ENCODE measurements at regions not wholly inside any gene's neighbourhood (a gene's known extent, or its start where the extent isn't known, plus 50 kb on each side); places are given as distances from the start of the nearest gene placed in this dataset.
"Not testable (repeated sequence)": the region's sequence is repeated elsewhere in the genome, so short reads cannot be mapped to it uniquely, and the experiment has no call there.

DNA sequence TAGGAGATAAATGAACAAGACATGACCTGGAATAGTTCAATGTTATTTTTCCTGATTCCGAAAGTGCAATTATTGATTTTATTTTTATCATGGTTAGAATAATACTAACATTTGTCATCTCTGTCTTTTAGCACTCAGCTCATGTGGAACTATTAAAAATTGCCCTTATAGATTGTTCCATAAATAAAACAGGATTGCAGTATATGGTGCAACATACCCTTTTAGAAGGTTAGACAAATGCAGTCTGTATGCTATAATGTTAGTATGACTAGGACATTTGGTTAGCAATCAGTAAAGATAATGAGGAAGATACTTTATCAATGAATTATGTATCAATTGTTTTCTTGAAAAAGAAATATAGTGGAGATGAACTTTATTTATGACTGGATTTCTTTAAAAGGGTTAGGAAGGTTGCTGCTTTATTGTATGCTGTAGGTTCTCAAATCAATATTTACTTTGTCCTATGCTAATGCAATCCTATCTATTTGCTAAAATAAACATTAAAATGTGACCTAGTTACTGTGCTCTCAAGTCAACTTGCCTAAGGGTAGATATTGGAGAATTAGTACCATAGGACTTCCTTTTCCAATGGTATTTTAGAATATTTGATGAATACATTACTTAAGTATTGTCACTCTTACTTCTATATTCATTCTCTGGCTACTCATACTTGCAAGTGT lies 348.9 kb upstream of the ISL1 start:
- DNase-seq (ENCODE audit: low spot score): no peak

DNA sequence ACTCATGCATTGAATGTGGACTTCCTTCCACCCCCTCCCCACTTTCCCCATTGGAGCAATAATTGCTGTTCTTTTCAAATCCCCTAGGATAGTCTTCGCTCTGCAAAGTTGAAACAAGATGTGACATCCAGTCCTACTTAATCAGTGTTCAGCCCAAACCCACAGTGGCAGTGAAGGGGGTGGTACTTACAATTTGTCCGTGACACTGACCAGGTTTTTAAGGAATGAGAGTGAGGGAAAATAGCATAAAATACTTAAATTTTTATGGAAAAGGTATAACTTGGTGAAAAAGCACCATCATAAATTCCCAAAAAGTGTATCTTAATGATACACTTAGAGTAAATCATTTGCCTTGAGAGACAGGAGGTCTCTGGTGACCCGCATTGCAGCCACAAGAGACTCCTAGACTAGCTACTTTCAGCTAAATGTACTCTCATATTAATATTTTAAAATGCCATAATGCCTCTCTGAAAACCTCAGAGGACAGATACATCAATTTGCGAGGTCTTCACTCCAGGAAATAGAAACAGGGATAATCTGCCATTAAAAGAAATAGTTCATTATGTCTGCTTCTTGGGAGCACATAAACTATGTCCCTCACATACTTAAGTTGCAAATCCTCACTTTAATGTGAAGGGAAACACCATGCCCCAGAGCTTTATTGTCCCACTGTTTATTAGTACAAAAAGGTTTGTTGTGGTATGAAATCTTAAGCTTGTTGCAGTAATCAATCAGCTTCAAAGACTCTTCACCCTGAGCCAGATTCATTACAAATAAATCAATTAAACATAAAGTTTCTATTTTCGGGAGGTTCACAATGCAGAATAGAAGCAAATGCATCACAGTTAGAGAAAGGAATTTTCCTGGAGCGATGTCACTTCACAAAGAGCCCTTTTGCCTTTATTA lies 343.6 kb upstream of the ISL1 start:
- DNase-seq (ENCODE audit: low spot score): no peak

DNA sequence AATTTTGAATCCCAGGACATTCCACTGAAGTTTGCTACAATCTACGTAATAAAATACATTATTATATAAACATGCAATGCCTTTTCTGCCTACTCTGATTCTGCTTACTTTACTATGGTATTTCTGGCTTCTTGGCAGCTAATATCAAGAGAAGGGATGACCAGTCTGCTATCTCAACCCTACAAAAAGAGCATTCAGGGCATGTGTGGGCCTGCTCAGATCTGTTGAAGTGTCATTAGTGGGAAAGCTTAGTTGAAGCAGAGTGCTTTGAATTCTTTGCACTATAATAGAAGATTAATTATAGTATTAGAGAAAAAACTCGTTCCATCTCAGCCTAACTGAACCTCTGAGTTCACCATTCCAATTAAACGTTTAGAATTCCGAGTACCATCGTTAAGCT lies 339.5 kb upstream of the ISL1 start:
- no peak for DNase-seq (ENCODE audit: low spot score)

DNA sequence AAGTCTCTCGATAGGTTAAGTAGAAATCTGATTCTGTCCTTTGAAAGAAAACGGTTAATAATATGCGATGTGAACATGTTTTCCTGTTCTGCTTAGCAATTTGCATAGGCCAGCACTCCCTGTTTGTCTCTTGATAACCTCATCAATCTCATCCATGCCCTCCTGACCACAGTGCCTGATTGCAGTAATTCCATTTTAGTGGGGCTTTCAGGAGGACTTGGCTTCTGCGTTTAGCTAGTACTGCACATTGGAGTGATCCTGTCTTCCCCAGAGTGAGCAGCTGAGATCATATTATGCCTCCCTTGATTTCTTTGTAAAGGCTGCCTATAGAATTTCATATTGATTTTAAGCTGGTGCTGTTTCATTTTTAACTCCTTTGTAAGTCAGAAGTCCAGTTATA lies 335.9 kb upstream of the ISL1 start:
- no peak for DNase-seq (ENCODE audit: low spot score)

DNA sequence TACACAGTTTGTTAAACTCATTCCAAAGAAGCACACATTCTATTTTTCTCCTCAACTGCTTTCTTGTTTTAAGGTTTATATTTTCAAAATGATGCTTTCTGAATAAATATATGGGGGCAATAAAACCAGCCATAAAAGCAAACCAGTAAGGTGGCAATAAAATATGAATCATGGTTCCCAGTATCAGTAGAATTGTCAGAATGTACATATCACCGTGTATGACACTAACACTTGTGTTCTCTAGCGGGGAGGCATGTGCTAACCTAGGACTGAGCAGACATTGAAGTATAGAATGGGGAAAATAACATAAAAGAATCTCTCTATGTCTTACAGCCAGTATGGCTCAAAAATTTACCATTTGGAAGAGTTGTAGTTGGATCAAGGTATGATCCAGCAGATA lies 329.9 kb upstream of the ISL1 start:
- no peak for DNase-seq (ENCODE audit: low spot score)

DNA sequence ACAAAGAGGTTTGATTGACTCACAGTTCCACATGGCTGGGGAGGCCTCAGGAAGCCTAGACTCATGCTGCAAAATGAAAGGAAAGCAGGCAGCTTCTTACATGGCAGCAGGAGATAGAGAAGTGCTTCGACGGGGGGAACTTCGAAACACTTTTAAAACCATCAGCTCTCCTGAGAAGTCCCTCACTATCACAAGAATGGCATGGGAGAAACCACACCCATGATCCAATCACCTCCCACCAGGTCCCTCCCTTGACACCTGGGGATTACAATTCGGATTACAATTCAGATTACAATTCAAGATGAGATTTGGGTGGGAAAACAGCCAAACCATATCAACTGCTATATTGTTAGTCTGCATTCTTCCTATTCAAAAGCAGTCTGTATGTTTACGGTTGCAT lies 322.3 kb upstream of the ISL1 start:
- DNase-seq (ENCODE audit: low spot score): no peak

DNA sequence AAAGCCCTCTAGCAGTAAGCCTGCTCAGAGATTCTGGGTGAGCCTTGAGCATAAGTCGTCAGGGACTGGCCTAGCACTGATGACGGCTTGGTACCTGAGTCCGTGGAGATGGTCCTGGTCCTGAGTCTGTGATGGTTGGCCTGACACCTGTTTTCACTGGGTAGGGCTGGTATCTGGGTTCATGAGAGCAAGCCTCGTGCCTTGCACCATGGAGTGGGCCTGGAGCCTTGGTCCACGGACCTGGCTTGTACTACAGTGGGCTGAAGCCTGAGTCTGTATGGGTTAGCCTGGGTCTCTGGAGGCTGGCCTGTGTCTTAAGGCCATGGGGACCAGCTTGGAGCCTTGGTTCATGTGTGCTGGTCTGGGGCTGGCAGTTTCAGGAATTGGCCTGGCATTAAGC lies 310.3 kb upstream of the ISL1 start:
- DNase-seq (ENCODE audit: low spot score): no peak

DNA sequence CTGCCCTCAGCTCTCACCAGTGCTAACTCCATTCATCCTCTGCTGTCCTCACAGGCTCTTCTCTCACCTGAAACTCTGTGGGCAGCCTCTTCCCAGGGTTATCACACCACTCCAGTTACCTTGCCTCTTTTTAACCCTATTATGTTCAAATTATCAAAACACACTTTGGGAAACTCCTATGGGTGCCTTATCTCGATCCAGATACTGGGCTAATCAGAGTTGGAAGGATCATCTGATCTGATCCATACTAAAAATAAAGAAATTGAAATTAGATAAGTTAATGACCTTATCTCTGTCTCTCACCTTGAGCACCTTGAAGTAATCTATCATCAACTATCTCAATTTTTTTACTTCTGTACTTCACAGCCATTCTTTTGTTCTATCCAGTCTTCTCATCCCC lies 300.5 kb upstream of the ISL1 start:
- DNase-seq (ENCODE audit: low spot score): no peak

DNA sequence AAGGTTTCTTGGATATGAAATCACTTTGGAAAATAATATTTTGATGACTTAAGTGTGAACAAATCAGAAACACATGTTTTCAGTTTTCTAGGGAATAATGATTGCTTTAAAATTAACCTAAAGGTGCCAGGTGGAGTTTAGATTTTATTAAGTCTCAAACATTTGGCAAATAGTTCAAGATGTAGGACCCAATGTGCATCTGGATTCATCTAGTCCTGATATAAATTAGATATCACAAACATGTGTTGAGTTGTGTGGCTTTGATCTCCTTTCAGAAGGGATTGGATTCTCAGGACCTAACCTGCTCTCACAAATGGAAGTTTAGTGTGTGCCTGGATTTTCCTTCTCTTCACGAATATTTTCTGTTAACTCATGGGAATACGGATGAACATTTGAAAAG lies 291.4 kb upstream of the ISL1 start:
- no peak for DNase-seq (ENCODE audit: low spot score)

DNA sequence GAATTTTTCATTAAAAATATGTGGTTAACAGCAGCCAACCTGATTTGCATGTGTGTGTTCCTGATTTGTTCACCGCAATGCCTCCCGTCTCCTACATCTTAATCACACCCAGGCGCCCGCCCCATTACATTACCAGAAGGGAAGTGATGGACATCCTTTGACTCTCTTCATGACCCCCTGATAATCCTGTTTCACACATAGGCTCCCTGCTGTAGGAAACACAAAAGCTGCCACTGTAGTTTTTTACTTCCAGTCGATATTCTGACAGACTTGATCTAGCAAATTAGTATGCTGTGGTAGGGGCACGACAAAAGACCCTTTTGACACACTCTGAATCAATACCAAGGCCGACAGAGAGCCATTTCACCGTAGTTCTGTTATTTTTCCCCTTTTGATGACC lies 287.8 kb upstream of the ISL1 start:
- no peak for DNase-seq (ENCODE audit: low spot score)

DNA sequence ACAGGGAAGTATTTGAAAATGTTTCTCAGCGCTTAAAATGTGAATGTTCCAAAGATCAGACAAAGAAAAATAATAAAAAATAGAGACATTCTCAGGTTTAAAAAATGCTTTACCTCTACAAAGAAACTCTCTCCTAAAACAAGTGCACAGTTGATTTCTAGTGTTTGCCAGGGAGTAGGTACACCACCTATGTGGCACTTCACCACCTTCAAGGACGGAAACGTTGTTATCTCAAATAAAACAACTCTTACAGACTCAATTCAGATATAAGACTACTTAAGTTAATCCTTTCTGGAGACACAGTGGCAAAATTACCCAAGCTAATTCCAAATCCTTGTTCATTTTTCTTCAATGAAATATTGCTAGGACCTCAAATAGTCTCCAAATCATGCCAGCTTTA lies 286.4 kb upstream of the ISL1 start:
- DNase-seq (ENCODE audit: low spot score): no peak

DNA sequence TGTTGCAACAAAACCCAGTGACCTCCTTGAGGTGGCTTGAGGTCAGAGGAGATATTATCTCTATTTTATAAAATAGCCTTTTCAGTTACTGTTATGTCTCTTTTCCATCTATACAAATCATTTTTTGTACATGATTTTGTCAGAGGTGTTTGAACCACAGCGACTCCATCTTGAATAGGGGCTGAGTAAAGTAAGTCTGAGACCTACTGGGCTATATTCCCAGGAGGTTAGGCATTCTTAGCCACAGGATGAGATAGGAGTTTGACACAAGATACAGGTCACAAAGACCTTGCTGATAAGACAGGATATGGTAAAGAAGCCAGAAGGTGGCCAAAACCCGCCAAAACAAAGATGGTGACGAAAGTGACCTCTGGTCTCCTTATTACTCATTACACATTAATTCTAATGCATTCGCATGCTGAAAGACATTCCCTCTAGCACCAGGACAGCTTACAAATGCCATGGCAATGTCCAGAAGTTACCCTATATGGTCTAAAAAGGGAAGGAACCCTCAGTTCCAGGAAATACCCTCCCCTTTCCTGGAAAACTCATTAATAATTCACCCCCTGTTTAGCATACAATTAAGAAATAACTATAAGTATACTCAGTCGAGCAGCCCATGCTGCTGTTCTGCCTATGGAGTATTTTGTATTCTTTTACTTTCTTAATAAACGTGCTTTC lies 283.9 kb upstream of the ISL1 start:
- DNase-seq (ENCODE audit: low spot score): no peak

DNA sequence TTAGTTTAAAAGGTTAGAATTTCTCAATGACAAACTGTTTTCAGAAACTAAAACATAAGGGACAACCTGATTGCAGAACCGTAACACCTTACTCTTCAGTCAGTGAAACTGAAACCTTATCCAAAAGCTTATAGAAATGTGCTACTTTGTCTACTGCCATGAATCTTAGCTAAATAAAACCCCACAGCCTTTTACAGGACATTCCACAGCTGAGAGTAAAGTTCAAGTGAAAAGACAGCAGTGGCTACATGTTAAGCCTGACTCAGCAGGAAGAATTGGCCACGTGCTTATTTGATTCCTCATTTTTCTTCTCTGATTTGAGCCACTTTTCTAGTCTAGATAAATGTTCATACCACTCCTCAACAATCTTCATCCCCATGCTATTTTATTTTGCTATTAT lies 278.7 kb upstream of the ISL1 start:
- no peak for DNase-seq (ENCODE audit: low spot score)

DNA sequence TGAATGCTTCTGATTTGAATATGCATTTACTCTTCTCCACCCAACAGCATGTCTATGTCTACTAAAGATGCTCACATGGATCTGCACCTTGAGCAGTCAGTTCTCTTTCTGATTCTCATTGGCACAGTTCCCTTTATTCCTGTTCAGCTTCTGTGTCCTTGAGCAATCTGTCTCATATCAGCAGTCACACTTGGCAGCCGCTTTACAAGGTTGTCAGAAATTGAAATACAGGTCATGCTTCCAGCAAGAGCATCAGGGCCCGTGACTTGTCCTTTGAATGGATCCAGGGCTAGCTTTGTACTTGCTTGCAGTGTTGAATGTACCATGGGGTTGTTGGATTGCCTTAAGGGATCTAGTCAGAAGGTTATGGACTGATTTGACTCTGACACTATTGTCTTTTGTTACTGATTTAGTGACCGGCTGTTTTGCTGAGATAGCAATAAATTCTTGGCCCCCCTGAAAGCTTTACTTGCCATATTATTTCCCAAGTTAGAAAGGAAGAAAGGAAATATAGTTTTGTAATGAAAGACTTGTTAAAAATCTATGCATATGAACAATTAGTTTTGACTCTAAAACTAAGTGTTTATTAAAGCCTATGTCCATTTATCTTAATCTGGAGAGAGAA lies 273.4 kb upstream of the ISL1 start:
- DNase-seq (ENCODE audit: low spot score): no peak

DNA sequence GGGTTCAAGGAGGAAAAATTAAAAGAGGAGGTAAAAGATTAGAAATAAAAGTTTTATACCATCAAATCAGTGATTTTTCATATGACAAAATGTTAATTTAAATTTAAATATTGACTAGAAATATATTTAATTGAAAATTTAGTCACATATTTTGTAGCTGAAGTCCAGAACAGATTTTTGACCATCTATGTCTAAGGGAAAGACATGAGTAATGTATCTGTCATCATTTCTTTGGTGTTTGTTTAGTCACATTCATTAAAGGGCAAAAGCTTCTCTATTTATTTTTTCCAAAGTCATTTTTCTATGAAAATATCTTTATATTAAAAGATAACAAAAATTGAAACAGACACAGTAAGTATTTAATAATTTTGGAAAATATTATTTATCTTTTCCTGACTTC lies 252.0 kb upstream of the ISL1 start:
- DNase-seq (ENCODE audit: low spot score): no peak

DNA sequence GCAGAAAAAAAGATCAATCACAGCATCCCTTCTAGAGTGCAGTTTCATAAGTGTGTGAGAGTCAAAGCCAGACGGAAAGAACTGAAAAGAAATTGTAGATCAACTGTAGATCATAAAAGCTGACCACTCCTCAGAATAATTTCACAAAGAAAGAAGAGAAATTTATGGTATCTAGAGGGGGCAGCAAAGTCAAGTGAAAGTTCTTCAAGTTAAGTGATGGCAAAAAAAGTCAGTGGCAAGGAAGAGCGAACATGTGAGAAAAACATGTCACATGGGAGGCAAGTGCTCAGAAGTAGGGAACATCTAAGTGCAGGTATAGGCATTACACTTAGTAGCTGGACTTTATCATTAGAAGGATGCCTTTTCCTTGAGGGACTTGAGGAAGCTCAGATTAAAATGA lies 245.1 kb upstream of the ISL1 start:
- no peak for DNase-seq (ENCODE audit: low spot score)

DNA sequence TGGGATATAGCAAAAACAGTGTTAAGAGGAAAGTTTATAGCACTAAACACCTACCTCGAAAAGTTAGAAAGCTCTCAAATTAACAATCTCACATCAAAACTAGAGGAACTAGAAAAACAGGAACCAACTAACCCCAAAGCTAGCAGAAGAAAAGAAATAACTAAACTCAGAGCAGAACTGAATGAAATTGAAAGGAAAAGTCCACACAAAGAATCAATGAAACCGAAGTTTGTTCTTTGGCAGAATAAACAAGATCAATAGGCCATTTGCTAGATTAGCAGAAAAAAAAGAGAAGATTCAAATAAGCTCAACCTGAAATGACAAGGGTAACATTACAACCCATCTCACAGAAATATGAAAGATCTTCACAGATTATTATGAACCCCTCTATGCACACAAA lies 234.8 kb upstream of the ISL1 start:
- DNase-seq (ENCODE audit: low spot score): no peak

DNA sequence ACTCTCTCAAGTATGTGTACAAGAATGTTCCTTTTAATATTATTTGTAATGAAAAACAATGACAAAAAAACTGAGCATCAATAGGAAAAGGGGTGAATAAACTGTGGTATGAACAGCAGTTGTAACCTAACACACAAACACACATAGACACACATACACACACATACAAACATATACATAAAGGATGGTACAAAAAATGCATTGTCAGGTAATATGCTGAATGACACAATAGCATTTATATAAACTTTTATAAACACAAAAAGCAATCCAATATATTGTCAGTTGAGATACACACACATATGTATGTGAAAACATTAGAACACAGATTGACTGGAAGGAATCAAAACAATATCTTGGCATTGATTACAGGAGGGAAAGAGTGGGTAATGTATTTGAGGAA lies 227.0 kb upstream of the ISL1 start:
- no peak for DNase-seq (ENCODE audit: low spot score)

DNA sequence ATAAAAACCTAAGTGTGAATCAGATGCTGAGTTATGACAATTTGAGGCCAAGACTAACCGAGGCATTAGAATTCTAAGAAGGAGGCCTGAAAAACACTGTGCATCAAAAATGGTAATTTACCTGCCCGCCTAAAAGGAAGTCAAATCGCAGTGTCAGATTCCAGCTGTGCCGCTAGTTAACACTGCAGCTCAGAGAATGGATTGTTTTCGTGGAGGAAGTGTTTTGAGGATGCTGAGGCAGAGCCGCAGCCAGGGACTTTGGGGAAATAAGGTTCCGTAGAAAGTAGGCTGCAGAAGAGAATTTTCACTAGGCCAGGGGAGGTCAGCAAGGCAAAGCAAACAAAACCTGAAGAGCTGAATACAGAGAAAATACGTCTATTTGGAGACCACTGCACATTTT lies 226.4 kb upstream of the ISL1 start:
- DNase-seq (ENCODE audit: low spot score): no peak

DNA sequence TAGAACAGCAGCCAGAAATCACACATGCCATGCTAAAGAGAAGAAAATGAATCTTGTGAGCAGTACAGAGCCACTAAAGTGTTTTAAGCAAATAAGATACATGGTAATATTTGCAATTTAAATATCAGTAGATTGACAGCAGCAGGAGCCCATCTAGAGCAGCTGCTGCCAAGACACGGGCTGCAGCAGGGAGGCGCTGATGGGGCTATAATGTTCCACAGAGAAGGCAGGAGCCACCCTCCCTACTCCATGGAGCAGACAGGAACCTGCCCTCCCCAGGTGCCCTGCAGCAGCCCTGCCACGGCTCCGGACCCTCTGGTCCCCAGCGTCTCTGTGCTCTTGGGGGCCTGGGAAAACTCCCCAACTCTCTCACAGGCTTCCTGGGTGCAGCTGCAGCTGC lies 224.1 kb upstream of the ISL1 start:
- no peak for DNase-seq (ENCODE audit: low spot score)

DNA sequence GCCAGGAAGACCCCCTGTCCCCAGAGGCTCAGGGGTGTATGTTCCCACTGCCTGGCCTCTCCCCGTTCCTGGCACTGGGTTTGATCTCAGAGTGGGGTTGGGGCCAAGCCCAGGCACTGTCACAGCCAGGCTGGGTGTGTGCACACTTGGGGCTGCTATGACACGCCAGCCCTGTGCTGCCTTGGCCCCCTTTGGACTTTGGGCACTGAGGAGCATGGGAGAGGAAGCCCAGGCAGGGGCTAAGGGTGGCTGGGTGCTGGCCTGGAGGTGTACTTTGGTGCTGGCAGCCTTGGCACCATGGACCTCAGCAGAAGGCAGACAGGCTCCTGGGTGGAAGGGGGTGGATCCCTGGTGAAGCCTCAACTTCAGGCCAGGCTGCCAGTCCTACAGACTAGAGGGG lies 223.6 kb upstream of the ISL1 start:
- no peak for DNase-seq (ENCODE audit: low spot score)

DNA sequence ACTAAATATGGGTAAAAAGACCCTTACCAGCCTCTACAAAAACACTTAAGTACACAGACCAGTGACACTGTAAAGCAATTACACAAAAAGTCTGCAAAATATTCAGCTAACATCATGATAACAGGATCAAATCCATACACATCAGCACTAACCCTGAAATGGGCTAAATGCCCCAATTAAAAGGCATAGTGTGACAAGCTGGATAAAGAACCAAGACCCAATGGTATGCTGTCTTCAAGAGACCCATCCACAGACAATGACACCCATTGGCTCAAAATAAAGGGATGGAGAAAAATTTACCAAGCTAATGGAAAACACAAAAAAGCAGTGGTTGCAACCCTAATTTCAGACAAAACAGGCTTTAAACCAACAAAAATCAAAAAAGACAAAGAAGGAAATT lies 221.0 kb upstream of the ISL1 start:
- DNase-seq (ENCODE audit: low spot score): no peak

DNA sequence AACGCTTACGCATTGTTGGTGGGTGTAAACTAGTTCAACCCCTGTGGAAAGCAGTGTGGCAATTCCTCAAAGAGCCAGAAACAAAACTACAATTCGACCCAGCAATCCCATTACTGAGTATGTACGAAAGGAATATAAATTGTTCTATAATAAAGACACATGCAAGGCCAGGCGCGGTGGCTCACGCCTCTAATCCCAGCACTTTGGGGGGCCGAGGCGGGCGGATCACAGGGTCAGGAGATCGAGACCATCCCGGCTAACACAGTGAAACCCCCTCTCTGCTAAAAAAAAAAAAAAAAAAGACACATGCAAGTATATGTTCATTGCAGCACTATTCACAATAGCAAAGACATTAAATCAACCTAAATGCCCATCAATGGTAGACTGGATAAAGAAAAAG lies 217.6 kb upstream of the ISL1 start:
- DNase-seq (ENCODE audit: low spot score): not testable (repeated sequence)
